AML-193 (cell line): ENCODE measurements at regions not wholly inside any gene's neighbourhood (a gene's known extent, or its start where the extent isn't known, plus 50 kb on each side); places are given as distances from the start of the nearest gene placed in this dataset.
A peak's percentile ranks its signal among the peaks of the same experiment; 100 is the strongest.

ENCODE experiments used
- DNase-seq, 2 experiments: peaks; one replicate each; lab custom pipeline; 2025; lab: John Stamatoyannopoulos, UW

- no peak for DNase-seq
Observed at GRCh38 chr13:106172176-106172905, 363.1 kb downstream of the EFNB2 start.

GRCh38 chr13:106163426-106163825, 372.0 kb downstream of the EFNB2 start:
- DNase-seq, result no peak

GRCh38 chr13:106161146-106161545, 374.3 kb downstream of the EFNB2 start:
- DNase-seq, result no peak

GRCh38 chr13:106159295-106160195, 375.9 kb downstream of the EFNB2 start:
- DNase-seq, result no peak

- no peak for DNase-seq
Observed at GRCh38 chr13:106156468-106156867, 379.0 kb downstream of the EFNB2 start.

- DNase-seq, result no peak
Observed at GRCh38 chr13:106155411-106155810, 380.1 kb downstream of the EFNB2 start.

- no peak for DNase-seq
Observed at GRCh38 chr13:106153876-106154275, 381.6 kb downstream of the EFNB2 start.

GRCh38 chr13:106153041-106153440, 382.4 kb downstream of the EFNB2 start:
- no peak for DNase-seq

- no peak for DNase-seq
Observed at GRCh38 chr13:106152047-106152446, 383.4 kb downstream of the EFNB2 start.

- DNase-seq, result no peak
Observed at GRCh38 chr13:106151056-106151699, 384.3 kb downstream of the EFNB2 start.

- DNase-seq, result peak in 1 of 2 experiments; percentile 18
Observed at GRCh38 chr13:106145997-106146864, 389.2 kb downstream of the EFNB2 start.

- no peak for DNase-seq
Observed at GRCh38 chr13:106145070-106145469, 390.4 kb downstream of the EFNB2 start.

- DNase-seq, result no peak
Observed at GRCh38 chr13:106143930-106144709, 391.3 kb downstream of the EFNB2 start.

GRCh38 chr13:106143392-106143791, 392.1 kb downstream of the EFNB2 start:
- no peak for DNase-seq

- no peak for DNase-seq
Observed at GRCh38 chr13:106140476-106140875, 395.0 kb downstream of the EFNB2 start.

- no peak for DNase-seq
Observed at GRCh38 chr13:106139942-106140341, 395.5 kb downstream of the EFNB2 start.

- DNase-seq, result no peak
Observed at GRCh38 chr13:106139377-106139776, 396.1 kb downstream of the EFNB2 start.

- no peak for DNase-seq
Observed at GRCh38 chr13:106138620-106139019, 396.8 kb downstream of the EFNB2 start.

- no peak for DNase-seq
Observed at GRCh38 chr13:106133025-106133424, 402.4 kb downstream of the EFNB2 start.

GRCh38 chr13:106132216-106132615, 403.2 kb downstream of the EFNB2 start:
- no peak for DNase-seq

GRCh38 chr13:106129993-106130392, 405.5 kb downstream of the EFNB2 start:
- no peak for DNase-seq
